Colonic mucosa (tissue), 4 donors: ENCODE measurements at regions not wholly inside any gene's neighbourhood (a gene's known extent, or its start where the extent isn't known, plus 50 kb on each side); places are given as distances from the start of the nearest gene placed in this dataset.

Experiments used
- DNase-seq: peaks from one replicate; pipeline ENCODE4 v3.0.0-alpha.2; 2020
- H3K27ac ChIP-seq: fragments of 200-600 bp; one replicate; pipeline ENCODE4 v1.8.0; 2021
- H3K27me3 ChIP-seq: fragments of 200-600 bp; one replicate; pipeline ENCODE4 v1.8.0; 2021
- H3K36me3 ChIP-seq: fragments of 200-600 bp; one replicate; pipeline ENCODE4 v1.8.0; 2021
- H3K4me1 ChIP-seq: fragments of 200-600 bp; one replicate; pipeline ENCODE4 v1.8.0; 2021; ENCODE audit warnings: mild to moderate bottlenecking
- H3K4me3 ChIP-seq: fragments of 200-600 bp; one replicate; pipeline ENCODE4 v1.8.0; 2021
- H3K9ac ChIP-seq, 2 donors: one replicate each; pipeline ENCODE4 v1.7.0; 2013; ENCODE audit warnings: control low read depth in 2 of 2, low read depth in 2 of 2, low read length in 2 of 2
- H3K9me3 ChIP-seq: fragments of 200-600 bp; one replicate; pipeline ENCODE4 v1.8.0; 2021
- CTCF ChIP-seq: fragments of 200-600 bp; IDR thresholded peaks from one replicate; pipeline ENCODE4 v1.8.0; 2022; ENCODE audit warnings: antibody characterized with exemption, mild to moderate bottlenecking
- intact Hi-C: fragments of 100-400 bp; cut with DNase I; formaldehyde crosslinking; loops from one replicate; pipeline ENCODE4 v1.14.1; 2022
- donor health status: healthy.
- donor health status: DM: no; HTN: no; CAD: no.
- donor health status: DM: no; HTN: no; CAD: no.

GRCh38 chr1:98386675-98387440, 274.7 kb upstream of the SNX7 start:
- H3K27me3 ChIP-seq, result no peaks in the 10 kb centered on the region
- H3K27ac ChIP-seq, result peak overlapping the region; percentile 38
- H3K9me3 ChIP-seq, result no peaks in the 10 kb centered on the region
- peak; percentile 49 for DNase-seq
- intact Hi-C loops, result no loop called here
- H3K4me3 ChIP-seq, result no peak overlapping the region
- no peaks in the 10 kb centered on the region for H3K4me1 ChIP-seq
- no peak for TF ChIP-seq CTCF
- no peak overlapping the region for H3K9ac ChIP-seq
- no peaks in the 10 kb centered on the region for H3K36me3 ChIP-seq

DNA sequence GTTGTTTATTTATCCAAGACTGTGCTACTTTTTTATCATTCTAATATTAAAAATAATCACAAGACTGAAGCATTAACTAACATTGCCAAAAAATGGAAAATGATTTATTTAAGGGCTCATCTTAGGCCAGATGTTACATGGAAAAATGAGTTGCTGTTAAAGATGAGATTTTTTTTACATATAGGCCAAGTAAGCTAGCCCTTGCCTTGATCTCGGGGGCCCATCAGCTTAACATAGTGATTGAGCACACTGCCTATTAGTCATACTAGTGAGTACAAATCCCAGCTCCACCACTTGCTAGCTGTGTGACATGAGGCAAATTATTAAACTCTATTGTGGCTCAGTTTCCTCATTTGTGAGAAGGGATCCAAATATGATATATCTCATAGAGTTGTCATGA, 275.9 kb upstream of the SNX7 start:
- Histone ChIP-seq H3K4me1 (no peaks in the 10 kb centered on the region), H3K27me3 (no peaks in the 10 kb centered on the region), H3K9ac (no peak overlapping the region), H3K36me3 (no peaks in the 10 kb centered on the region), H3K9me3 (no peaks in the 10 kb centered on the region), H3K27ac (no peak overlapping the region), H3K4me3 (no peak overlapping the region)
- DNase-seq, result no peak
- intact Hi-C loops, result no loop called here
- TF ChIP-seq CTCF, result no peak

GRCh38 chr1:98384461-98385141, 276.9 kb upstream of the SNX7 start:
- intact Hi-C loops, result no loop called here

DNA sequence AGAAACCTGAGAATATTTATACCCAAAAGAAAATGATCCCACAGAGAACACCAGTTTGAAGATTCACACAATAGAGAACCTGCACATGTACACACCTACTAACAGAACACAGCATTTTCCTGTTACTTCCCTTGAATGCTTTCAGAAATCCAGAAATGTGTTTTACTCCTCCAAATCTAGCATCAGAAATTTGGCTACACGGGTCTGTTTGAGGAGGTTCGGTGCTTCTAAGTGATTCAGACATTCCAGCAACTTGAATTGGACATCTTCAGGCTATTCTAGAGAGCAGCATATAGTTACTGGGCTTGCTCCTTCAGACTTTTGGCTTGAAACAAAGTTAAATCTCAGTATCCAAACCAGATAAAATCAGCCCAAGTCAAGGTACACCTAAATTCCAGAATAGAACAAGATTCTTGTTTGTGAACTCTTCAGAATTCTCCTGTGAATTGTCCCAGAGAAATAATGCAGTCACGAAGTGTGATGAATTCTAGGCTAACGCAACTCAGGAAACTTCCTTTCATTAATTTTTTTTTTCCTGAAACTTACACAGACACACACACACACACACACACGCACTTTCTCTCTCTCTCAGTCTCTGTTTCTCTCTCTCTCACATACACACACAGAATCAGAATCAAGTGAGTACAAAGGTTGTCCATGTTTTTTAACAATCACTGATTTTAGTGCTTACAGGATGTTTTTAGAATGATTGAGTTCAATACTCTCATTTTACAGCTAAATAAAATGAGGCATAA, 278.4 kb upstream of the SNX7 start:
- Histone ChIP-seq H3K9me3 (no peaks in the 10 kb centered on the region), H3K27me3 (no peaks in the 10 kb centered on the region), H3K4me1 (no peaks in the 10 kb centered on the region), H3K36me3 (no peaks in the 10 kb centered on the region), H3K27ac (no peak overlapping the region), H3K9ac (no peak overlapping the region), H3K4me3 (no peak overlapping the region)
- DNase-seq, result no peak
- intact Hi-C loops, result no loop called here
- TF ChIP-seq CTCF, result no peak

More at GRCh38 chr1:98384461-98385141, 276.9 kb upstream of the SNX7 start:
- Histone ChIP-seq H3K27ac (no peak overlapping the region), H3K4me1 (no peaks in the 10 kb centered on the region), H3K27me3 (no peaks in the 10 kb centered on the region), H3K9me3 (no peaks in the 10 kb centered on the region), H3K9ac (no peak overlapping the region), H3K36me3 (no peaks in the 10 kb centered on the region), H3K4me3 (no peak overlapping the region)
- DNase-seq, result no peak
- TF ChIP-seq CTCF, result no peak

DNA sequence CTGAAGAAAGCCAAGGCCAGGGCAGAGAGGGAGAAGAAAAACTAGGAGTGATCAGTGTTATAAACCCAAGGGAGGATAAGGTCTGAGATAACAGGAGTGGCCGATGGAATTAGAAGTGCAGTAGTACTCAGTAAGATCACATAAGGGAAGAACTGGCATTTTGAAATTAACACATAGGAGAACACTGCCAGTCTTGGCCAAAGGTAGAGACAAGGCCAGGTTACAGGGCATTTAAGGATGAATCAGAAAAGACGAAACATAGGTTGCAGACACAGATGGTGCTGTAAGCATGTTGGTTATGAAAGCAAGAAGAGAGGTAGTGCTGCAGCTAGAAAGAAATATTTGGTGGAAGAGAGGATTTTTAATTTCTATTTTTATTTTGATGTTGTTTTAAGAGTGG, 278.9 kb upstream of the SNX7 start:
- intact Hi-C loops, result no loop called here
- Histone ChIP-seq H3K36me3 (no peaks in the 10 kb centered on the region), H3K9me3 (no peaks in the 10 kb centered on the region), H3K27ac (no peak overlapping the region), H3K4me3 (no peak overlapping the region), H3K27me3 (no peaks in the 10 kb centered on the region), H3K4me1 (no peaks in the 10 kb centered on the region), H3K9ac (no peak overlapping the region)
- DNase-seq, result no peak
- TF ChIP-seq CTCF, result no peak
